Naive thymus-derived CD8-positive, alpha-beta T cell (primary cell): ENCODE measurements at regions not wholly inside any gene's neighbourhood (a gene's known extent, or its start where the extent isn't known, plus 50 kb on each side); places are given as distances from the start of the nearest gene placed in this dataset.

Experiments used
- ATAC-seq, 2 donors: fragments of 150-1000 bp; cut with Tn5 transposase in 1 of 2; sonication (Bioruptor Pico), chemical (Tn5 transposase) in 1 of 2; 1 replicate in 1 of 2; 2 replicates in 1 of 2; pipeline ENCODE4 v1.10.0; 2021; ENCODE audit warnings: mild to moderate bottlenecking in 2 of 2, moderate library complexity in 2 of 2
- POLR2A ChIA-PET: fragments of 350-600 bp; sonication (Branson Sonifier 250); formaldehyde crosslinking; loops from one replicate; lab custom pipeline; 2021; ENCODE audit warnings: antibody characterized with exemption; lab: Charles Lee
- DNase-seq, 10 donors: peaks; one replicate each; pipeline versions ENCODE4 v3.0.0 to v3.0.0-alpha.2; 2020 to 2022
- H3K27ac Mint-ChIP-seq, 10 donors: one replicate each; pipeline ENCODE4 v1.8.0; 2020 to 2022; ENCODE audit warnings: mild to moderate bottlenecking in 10 of 10, mixed read lengths in 10 of 10, moderate library complexity in 4 of 10, inconsistent platforms in 1 of 10
- H3K27me3 Mint-ChIP-seq, 5 donors: one replicate each; pipeline ENCODE4 v1.8.0; 2021 to 2022; ENCODE audit warnings: mixed read lengths in 5 of 5
- H3K36me3 Mint-ChIP-seq, 3 donors: one replicate each; pipeline ENCODE4 v1.8.0; 2020 to 2022; ENCODE audit warnings: mixed read lengths in 3 of 3, mild to moderate bottlenecking in 2 of 3, inconsistent platforms in 1 of 3
- H3K4me1 Mint-ChIP-seq, 4 donors: one replicate each; pipeline ENCODE4 v1.8.0; 2021 to 2022; ENCODE audit warnings: mixed read lengths in 4 of 4
- H3K4me3 Mint-ChIP-seq, 10 donors: one replicate each; pipeline ENCODE4 v1.8.0; 2020 to 2022; ENCODE audit warnings: mild to moderate bottlenecking in 10 of 10, mixed read lengths in 10 of 10, moderate library complexity in 6 of 10, inconsistent platforms in 1 of 10
- H3K9me3 Mint-ChIP-seq, 9 donors: one replicate each; pipeline ENCODE4 v1.8.0; 2020 to 2022; ENCODE audit warnings: mixed read lengths in 9 of 9, mild to moderate bottlenecking in 3 of 9, inconsistent platforms in 1 of 9, moderate library complexity in 1 of 9

GRCh38 chr5:9971301-9971700 is 278.4 kb downstream of the ATPSCKMT start:
- Mint-ChIP-seq H3K4me1 (no peaks in the 10 kb centered on the region), H3K36me3 (no peaks in the 10 kb centered on the region), H3K4me3 (no peak overlapping the region), H3K9me3 (peaks cover 0 to 42% (median 11%) of the 10 kb centered on the region in 9 donors), H3K27me3 (peaks cover 0 to 2% (median 0%) of the 10 kb centered on the region in 5 donors), H3K27ac (no peak overlapping the region)
- ATAC-seq = no peak
- POLR2A ChIA-PET = no interaction called here
- no peak for DNase-seq

GRCh38 chr5:9958914-9959313 is 290.8 kb downstream of the ATPSCKMT start:
- no peak for ATAC-seq
- H3K27ac Mint-ChIP-seq = no peak overlapping the region
- no peak overlapping the region for H3K4me3 Mint-ChIP-seq
- DNase-seq = no peak
- peaks cover 0 to 15% (median 7%) of the 10 kb centered on the region in 9 donors for H3K9me3 Mint-ChIP-seq
- no peaks in the 10 kb centered on the region for H3K36me3 Mint-ChIP-seq
- H3K4me1 Mint-ChIP-seq = no peaks in the 10 kb centered on the region
- peaks cover 0 to 15% (median 5%) of the 10 kb centered on the region in 5 donors for H3K27me3 Mint-ChIP-seq
- POLR2A ChIA-PET = no interaction called here

GRCh38 chr5:9957214-9957613 is 292.5 kb downstream of the ATPSCKMT start:
- Mint-ChIP-seq H3K27ac (no peak overlapping the region), H3K27me3 (peaks cover 0 to 8% (median 0%) of the 10 kb centered on the region in 5 donors), H3K4me3 (no peak overlapping the region), H3K4me1 (no peaks in the 10 kb centered on the region), H3K9me3 (peaks cover 0 to 16% (median 2%) of the 10 kb centered on the region in 9 donors), H3K36me3 (no peaks in the 10 kb centered on the region)
- POLR2A ChIA-PET = no interaction called here
- DNase-seq (no peak), ATAC-seq (no peak)

GRCh38 chr5:9956725-9957124 is 293.0 kb downstream of the ATPSCKMT start:
- no peak overlapping the region for H3K4me3 Mint-ChIP-seq
- peaks cover 0 to 8% (median 0%) of the 10 kb centered on the region in 5 donors for H3K27me3 Mint-ChIP-seq
- H3K36me3 Mint-ChIP-seq = no peaks in the 10 kb centered on the region
- H3K27ac Mint-ChIP-seq = no peak overlapping the region
- POLR2A ChIA-PET = no interaction called here
- ATAC-seq = no peak
- DNase-seq = no peak
- peaks cover 0 to 16% (median 2%) of the 10 kb centered on the region in 9 donors for H3K9me3 Mint-ChIP-seq
- H3K4me1 Mint-ChIP-seq = no peaks in the 10 kb centered on the region

- ATAC-seq (no peak), DNase-seq (no peak)
- peaks cover 0 to 4% (median 0%) of the 10 kb centered on the region in 5 donors for H3K27me3 Mint-ChIP-seq
- H3K4me3 Mint-ChIP-seq = no peak overlapping the region
- no peaks in the 10 kb centered on the region for H3K4me1 Mint-ChIP-seq
- H3K27ac Mint-ChIP-seq = no peak overlapping the region
- H3K9me3 Mint-ChIP-seq = peaks cover 0 to 9% (median 1%) of the 10 kb centered on the region in 9 donors
- no peaks in the 10 kb centered on the region for H3K36me3 Mint-ChIP-seq
- POLR2A ChIA-PET = no interaction called here
These were observed 294.1 kb downstream of the ATPSCKMT start for GRCh38 chr5:9955586-9955985.

- Mint-ChIP-seq H3K9me3 (peaks cover 0 to 7% (median 0%) of the 10 kb centered on the region in 9 donors), H3K4me3 (no peak overlapping the region), H3K36me3 (no peaks in the 10 kb centered on the region), H3K27ac (no peak overlapping the region), H3K27me3 (peaks cover 0 to 7% (median 0%) of the 10 kb centered on the region in 5 donors), H3K4me1 (no peaks in the 10 kb centered on the region)
- POLR2A ChIA-PET = no interaction called here
- ATAC-seq = no peak
- no peak for DNase-seq
These were observed 294.8 kb downstream of the ATPSCKMT start for GRCh38 chr5:9954869-9955268.

GRCh38 chr5:9953691-9954090 is 296.0 kb downstream of the ATPSCKMT start:
- H3K4me1 Mint-ChIP-seq = no peaks in the 10 kb centered on the region
- POLR2A ChIA-PET = no interaction called here
- no peak for ATAC-seq
- H3K36me3 Mint-ChIP-seq = no peaks in the 10 kb centered on the region
- no peak overlapping the region for H3K27ac Mint-ChIP-seq
- no peak overlapping the region for H3K4me3 Mint-ChIP-seq
- DNase-seq = no peak
- H3K27me3 Mint-ChIP-seq = peaks cover 0 to 10% (median 2%) of the 10 kb centered on the region in 5 donors
- peaks cover 0 to 7% (median 0%) of the 10 kb centered on the region in 9 donors for H3K9me3 Mint-ChIP-seq

- Mint-ChIP-seq H3K27ac (no peak overlapping the region), H3K4me1 (no peaks in the 10 kb centered on the region), H3K36me3 (no peaks in the 10 kb centered on the region), H3K27me3 (peaks cover 0 to 12% (median 3%) of the 10 kb centered on the region in 5 donors), H3K4me3 (no peak overlapping the region), H3K9me3 (peaks cover 0 to 9% (median 0%) of the 10 kb centered on the region in 9 donors)
- DNase-seq (no peak), ATAC-seq (no peak)
- POLR2A ChIA-PET = no interaction called here
These were observed 297.7 kb downstream of the ATPSCKMT start for GRCh38 chr5:9951865-9952516.

- peaks cover 0 to 12% (median 6%) of the 10 kb centered on the region in 5 donors for H3K27me3 Mint-ChIP-seq
- DNase-seq (no peak), ATAC-seq (no peak)
- H3K36me3 Mint-ChIP-seq = no peaks in the 10 kb centered on the region
- POLR2A ChIA-PET = no interaction called here
- no peaks in the 10 kb centered on the region for H3K4me1 Mint-ChIP-seq
- H3K4me3 Mint-ChIP-seq = no peak overlapping the region
- H3K27ac Mint-ChIP-seq = no peak overlapping the region
- H3K9me3 Mint-ChIP-seq = peaks cover 0 to 6% (median 0%) of the 10 kb centered on the region in 9 donors
These were observed 301.7 kb downstream of the ATPSCKMT start for GRCh38 chr5:9947944-9948343.

- DNase-seq (no peak), ATAC-seq (no peak)
- H3K27me3 Mint-ChIP-seq = peaks cover 0 to 12% (median 6%) of the 10 kb centered on the region in 5 donors
- H3K9me3 Mint-ChIP-seq = peaks cover 0 to 4% (median 0%) of the 10 kb centered on the region in 9 donors
- no peaks in the 10 kb centered on the region for H3K4me1 Mint-ChIP-seq
- no peaks in the 10 kb centered on the region for H3K36me3 Mint-ChIP-seq
- H3K27ac Mint-ChIP-seq = no peak overlapping the region
- POLR2A ChIA-PET = no interaction called here
- H3K4me3 Mint-ChIP-seq = no peak overlapping the region
These were observed 302.4 kb downstream of the ATPSCKMT start for GRCh38 chr5:9947225-9947714.

- H3K4me1 Mint-ChIP-seq = peaks cover 0 to 2% (median 0%) of the 10 kb centered on the region in 4 donors
- POLR2A ChIA-PET = no interaction called here
- H3K27ac Mint-ChIP-seq = no peak overlapping the region
- peaks cover 0 to 4% (median 0%) of the 10 kb centered on the region in 5 donors for H3K27me3 Mint-ChIP-seq
- ATAC-seq (no peak), DNase-seq (no peak)
- H3K36me3 Mint-ChIP-seq = no peaks in the 10 kb centered on the region
- no peak overlapping the region for H3K4me3 Mint-ChIP-seq
- peaks cover 6 to 32% (median 19%) of the 10 kb centered on the region in 9 donors for H3K9me3 Mint-ChIP-seq
These were observed 302.6 kb upstream of the TAS2R1 start for GRCh38 chr5:9932770-9933169.

- no peak for DNase-seq
- Mint-ChIP-seq H3K9me3 (peaks cover 7 to 33% (median 18%) of the 10 kb centered on the region in 9 donors), H3K27me3 (peaks cover 0 to 4% (median 0%) of the 10 kb centered on the region in 5 donors), H3K4me1 (no peaks in the 10 kb centered on the region), H3K27ac (no peak overlapping the region), H3K4me3 (no peak overlapping the region), H3K36me3 (no peaks in the 10 kb centered on the region)
- POLR2A ChIA-PET = no interaction called here
- no peak for ATAC-seq
These were observed 300.0 kb upstream of the TAS2R1 start for GRCh38 chr5:9930156-9930555.

- DNase-seq (no peak), ATAC-seq (no peak)
- Mint-ChIP-seq H3K4me3 (no peak overlapping the region), H3K27ac (no peak overlapping the region), H3K36me3 (peaks cover 0 to 3% (median 0%) of the 10 kb centered on the region in 3 donors), H3K9me3 (peaks cover 6 to 39% (median 18%) of the 10 kb centered on the region in 9 donors), H3K27me3 (peaks cover 0 to 4% (median 0%) of the 10 kb centered on the region in 5 donors), H3K4me1 (no peaks in the 10 kb centered on the region)
- POLR2A ChIA-PET = no interaction called here
These were observed 298.2 kb upstream of the TAS2R1 start for GRCh38 chr5:9928326-9928725.
